AG10803 (cell line): ENCODE measurements at regions not wholly inside any gene's neighbourhood (a gene's known extent, or its start where the extent isn't known, plus 50 kb on each side); places are given as distances from the start of the nearest gene placed in this dataset.
"Not testable (repeated sequence)": the region's sequence is repeated elsewhere in the genome, so short reads cannot be mapped to it uniquely, and the experiment has no call there.

Source experiments
- DNase-seq: peaks from one replicate; pipeline ENCODE4 v3.0.0; 2010; ENCODE audit warnings: low read depth
- H3K4me3 ChIP-seq: 2 replicates; pipeline ENCODE4 v1.5.1; 2011; ENCODE audit warnings: mild to moderate bottlenecking, low read length, control low read depth
- CTCF ChIP-seq: conservative IDR thresholded peaks from 2 replicates; pipeline ENCODE4 v1.5.1; 2011; ENCODE audit warnings: mild to moderate bottlenecking, low read length, control low read depth, inconsistent platforms

DNA sequence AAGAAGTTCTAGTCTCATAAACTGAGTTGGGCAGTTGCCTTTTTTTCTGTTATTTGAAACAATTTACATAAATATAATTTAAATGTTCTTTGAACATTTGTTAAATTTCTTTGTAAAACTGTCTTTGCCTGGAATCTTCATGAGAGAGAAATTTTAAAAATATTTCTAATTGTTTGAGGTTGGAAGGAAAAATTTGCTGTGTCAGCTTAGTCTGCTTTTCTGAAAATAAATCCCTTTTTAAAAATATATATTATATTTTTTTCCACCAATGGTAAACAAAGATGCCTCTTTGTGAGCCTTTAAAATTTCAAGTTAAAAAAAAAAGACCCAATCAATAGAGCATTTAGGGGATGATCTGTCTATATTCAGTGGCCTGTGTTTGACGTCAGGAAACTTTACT is 542.7 kb downstream of the KIF4B start:
- no peak for TF ChIP-seq CTCF
- DNase-seq: no peak
- H3K4me3 ChIP-seq: no peak overlapping the region

DNA sequence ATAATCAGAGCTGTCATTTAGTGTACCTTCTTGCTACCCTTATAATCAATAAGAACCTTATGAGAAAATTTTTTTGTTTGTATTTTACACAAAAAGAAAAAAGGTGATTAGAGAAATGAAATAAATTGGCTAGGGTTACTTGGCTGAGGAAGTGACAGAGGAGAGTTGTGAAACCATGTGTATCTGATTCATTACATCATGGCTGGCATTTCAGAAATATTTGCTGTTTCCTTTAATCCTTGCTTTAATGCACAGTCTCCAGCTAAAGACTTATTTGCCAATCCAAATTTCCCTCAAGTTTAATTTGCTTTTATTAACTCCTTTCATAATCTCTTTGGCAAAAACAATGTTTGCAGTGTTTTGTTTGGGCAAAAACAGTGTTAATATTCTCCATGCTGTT is 543.1 kb downstream of the KIF4B start:
- no peak for TF ChIP-seq CTCF
- H3K4me3 ChIP-seq: no peak overlapping the region
- no peak for DNase-seq

DNA sequence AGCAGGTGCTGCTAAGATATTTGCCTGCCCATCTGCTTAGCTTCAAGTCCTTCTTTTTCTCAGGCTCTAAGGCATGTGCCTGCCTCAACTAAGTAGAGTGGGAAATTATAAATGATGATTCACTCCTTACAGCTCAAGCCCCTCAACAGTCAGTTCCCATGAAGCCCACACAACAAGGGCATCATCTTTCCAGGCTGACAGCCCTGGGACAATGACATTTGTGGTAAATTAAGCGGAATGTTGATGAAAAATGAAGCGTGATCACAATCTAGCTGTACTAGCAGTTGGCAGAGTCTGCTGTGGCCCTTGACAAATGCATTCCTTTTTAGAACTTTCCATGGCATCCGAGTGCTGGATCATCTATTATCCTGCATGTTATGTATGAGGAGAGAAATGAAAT is 548.6 kb downstream of the KIF4B start:
- no peak for TF ChIP-seq CTCF
- DNase-seq: no peak

DNA sequence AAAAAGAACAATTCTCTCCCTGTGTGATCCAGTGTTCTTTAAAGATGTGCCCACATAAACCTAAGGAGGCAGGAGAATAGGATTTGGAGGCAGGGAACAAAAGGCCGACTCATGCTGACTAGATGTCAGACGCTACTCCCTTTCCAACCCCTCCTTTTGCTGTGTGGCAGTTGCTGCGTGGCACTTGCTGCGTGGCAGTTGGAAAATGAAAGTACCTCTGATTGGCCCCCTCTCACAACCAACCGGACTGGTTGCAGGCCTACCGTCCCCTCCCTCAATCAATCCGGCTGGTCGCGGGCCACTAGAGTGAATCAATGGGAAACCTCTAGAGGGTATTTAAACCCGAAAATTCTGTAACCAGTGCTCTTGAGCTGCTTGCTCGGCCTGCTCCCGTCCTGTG is 551.0 kb downstream of the KIF4B start:
- no peak for TF ChIP-seq CTCF
- no peak overlapping the region for H3K4me3 ChIP-seq
- no peak for DNase-seq

More for the DNA sequence above, 548.6 kb downstream of the KIF4B start:
- no peak overlapping the region for H3K4me3 ChIP-seq

DNA sequence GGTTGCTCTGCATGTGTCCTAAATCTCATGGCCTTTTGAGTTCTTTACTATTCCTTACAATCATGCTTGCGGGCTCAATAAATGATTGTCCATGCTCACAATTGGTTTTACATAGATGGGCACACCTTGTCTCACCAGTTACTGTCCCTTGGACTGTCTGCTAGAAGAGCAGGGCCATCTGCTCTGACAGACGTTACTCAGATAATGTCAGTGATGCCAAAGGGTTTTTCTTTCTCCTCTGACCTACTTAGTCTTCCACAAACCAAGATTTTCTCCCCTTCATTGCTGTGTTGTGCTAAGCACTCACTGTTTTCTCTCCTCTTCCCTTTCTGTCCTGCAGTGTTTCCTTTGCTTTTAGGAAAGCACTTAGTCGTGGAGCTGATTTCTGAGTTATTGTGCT is 562.3 kb downstream of the KIF4B start:
- no peak for TF ChIP-seq CTCF
- no peak for DNase-seq
- H3K4me3 ChIP-seq: no peak overlapping the region

DNA sequence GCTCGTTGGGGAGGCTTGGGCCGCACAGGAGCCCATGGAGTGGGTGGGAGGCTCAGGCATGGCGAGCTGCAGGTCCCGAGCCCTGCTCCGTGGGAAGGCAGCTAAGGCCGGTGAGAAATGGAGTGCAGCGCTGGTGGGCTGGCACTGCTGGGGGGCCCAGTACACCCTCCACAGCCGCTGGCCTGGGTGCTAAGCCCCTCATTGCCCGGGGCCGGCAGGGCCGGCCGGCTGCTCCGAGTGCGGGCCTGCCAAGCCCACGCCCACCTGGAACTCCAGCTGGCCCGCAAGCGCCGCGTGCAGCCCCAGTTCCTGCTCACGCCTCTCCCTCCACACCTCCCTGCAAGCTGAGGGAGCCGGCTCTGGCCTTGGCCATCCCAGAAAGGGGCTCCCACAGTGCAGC is 573.3 kb downstream of the KIF4B start:
- DNase-seq, H3K4me3 ChIP-seq: not testable (repeated sequence)

- TF ChIP-seq CTCF: no peak
- no peak overlapping the region for H3K4me3 ChIP-seq
- DNase-seq: no peak
These were observed 573.9 kb downstream of the KIF4B start for GRCh38 chr5:155587458-155587857.

DNA sequence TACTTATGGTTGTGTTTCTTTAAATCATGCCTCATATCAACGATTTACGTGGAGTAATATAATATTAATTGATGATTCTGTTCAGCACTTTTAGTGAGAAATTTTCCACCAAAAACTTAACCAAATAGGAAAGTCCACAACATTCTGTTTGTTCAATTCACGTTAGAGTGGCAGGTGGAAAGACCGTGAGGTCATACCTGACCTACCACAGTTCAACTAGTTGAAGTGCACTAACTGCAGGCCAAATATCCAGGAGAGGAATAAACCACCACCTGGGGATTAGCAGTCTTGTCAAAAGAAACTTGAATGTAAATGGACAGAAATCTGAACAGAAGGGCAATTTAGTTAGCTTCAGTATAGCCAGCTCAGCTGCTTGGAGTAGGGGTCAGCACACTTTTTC is 577.7 kb downstream of the KIF4B start:
- TF ChIP-seq CTCF: no peak
- no peak for DNase-seq
- no peak overlapping the region for H3K4me3 ChIP-seq
